Mesendoderm (in vitro differentiated cells): ENCODE measurements at regions not wholly inside any gene's neighbourhood (a gene's known extent, or its start where the extent isn't known, plus 50 kb on each side); places are given as distances from the start of the nearest gene placed in this dataset.

Source experiments
- DNase-seq: peaks from one replicate; pipeline ENCODE4 v3.0.0; 2013
- H2AK5ac ChIP-seq: 2 replicates; pipeline ENCODE4 v1.6.1; 2013; ENCODE audit warnings: low read length, inconsistent platforms
- H2BK120ac ChIP-seq: 2 replicates; pipeline ENCODE4 v1.6.1; 2013; ENCODE audit warnings: low read depth, mild to moderate bottlenecking, low read length, moderate library complexity, mixed read lengths
- H2BK15ac ChIP-seq: replicated peaks from 2 replicates; pipeline ENCODE4 v1.6.1; 2013; ENCODE audit warnings: low read depth, mild to moderate bottlenecking, moderate library complexity
- H2BK5ac ChIP-seq: 2 replicates; pipeline ENCODE4 v1.6.1; 2013; ENCODE audit warnings: low read length, inconsistent platforms
- H3K18ac ChIP-seq: 2 replicates; pipeline ENCODE4 v1.6.1; 2013; ENCODE audit warnings: mild to moderate bottlenecking, low read length, mixed read lengths
- H3K23ac ChIP-seq: one replicate; pipeline ENCODE4 v1.6.1; 2013; ENCODE audit warnings: low read length
- H3K27ac ChIP-seq: 2 replicates; pipeline ENCODE4 v1.5.1; 2013; ENCODE audit warnings: low read depth, mild to moderate bottlenecking, inconsistent platforms, low read length, moderate library complexity
- H3K27me3 ChIP-seq: 2 replicates; pipeline ENCODE4 v1.6.1; 2013; ENCODE audit warnings: low read length, control low read depth, mild to moderate bottlenecking, inconsistent platforms; ENCODE audit not compliant: insufficient read depth, poor library complexity
- H3K36me3 ChIP-seq: 2 replicates; pipeline ENCODE4 v1.6.1; 2013; ENCODE audit warnings: low read length, inconsistent platforms; ENCODE audit not compliant: control insufficient read depth, insufficient read depth
- H3K4ac ChIP-seq: one replicate; pipeline ENCODE4 v1.6.1; 2013; ENCODE audit warnings: low read depth, mild to moderate bottlenecking, low read length, moderate library complexity
- H3K4me1 ChIP-seq: 2 replicates; pipeline ENCODE4 v1.6.1; 2013; ENCODE audit warnings: low read depth, low read length, inconsistent platforms; ENCODE audit not compliant: control insufficient read depth
- H3K4me2 ChIP-seq: 2 replicates; pipeline ENCODE4 v1.6.1; 2013; ENCODE audit warnings: low read length
- H3K4me3 ChIP-seq: 2 replicates; pipeline ENCODE4 v1.5.1; 2013; ENCODE audit warnings: mild to moderate bottlenecking, low read length
- H3K56ac ChIP-seq: one replicate; pipeline ENCODE4 v1.6.1; 2013; ENCODE audit warnings: low read length
- H3K79me1 ChIP-seq: 2 replicates; pipeline ENCODE4 v1.6.1; 2013; ENCODE audit warnings: low read length, inconsistent platforms
- H3K79me2 ChIP-seq: 2 replicates; pipeline ENCODE4 v1.6.1; 2013; ENCODE audit warnings: mild to moderate bottlenecking, low read length; ENCODE audit not compliant: control insufficient read depth, insufficient read depth
- H3K9ac ChIP-seq: 2 replicates; pipeline ENCODE4 v1.6.1; 2013; ENCODE audit warnings: low read length, inconsistent platforms
- H4K5ac ChIP-seq: one replicate; pipeline ENCODE4 v1.6.1; 2013; ENCODE audit warnings: low read length
- H4K8ac ChIP-seq: one replicate; pipeline ENCODE4 v1.6.1; 2013; ENCODE audit warnings: low read depth, mild to moderate bottlenecking, control low read depth, low read length, moderate library complexity
- WGBS: extraction: QIAGEN DNeasy Blood & Tissue Kit; methylation state at CpG from one replicate; pipeline ENCODE4 v1.1.7; 2013; ENCODE audit warnings: low lambda C conversion rate, missing lambda C conversion rate; ENCODE audit not compliant: insufficient coverage; ENCODE audit errors: extremely low coverage; 5-methylcytosine and 5-hydroxymethylcytosine counted together

GRCh38 chr2:44825702-44826101, 115.8 kb upstream of the SIX3 start:
- H3K36me3 ChIP-seq = no peaks in the 10 kb centered on the region
- H3K27ac ChIP-seq = no peak overlapping the region
- no peak overlapping the region for H3K4ac ChIP-seq
- peaks cover 2% of the 10 kb centered on the region for H3K4me1 ChIP-seq
- H3K27me3 ChIP-seq = no peaks in the 10 kb centered on the region
- no peak overlapping the region for H3K18ac ChIP-seq
- no peak overlapping the region for H4K8ac ChIP-seq
- H2BK5ac ChIP-seq = no peak overlapping the region
- no peak overlapping the region for H2BK15ac ChIP-seq
- H2BK120ac ChIP-seq = no peak overlapping the region
- no peak for DNase-seq
- H3K79me1 ChIP-seq = no peaks in the 10 kb centered on the region
- H2AK5ac ChIP-seq = no peak overlapping the region
- H3K4me3 ChIP-seq = no peak overlapping the region
- H3K9ac ChIP-seq = no peak overlapping the region
- no peak overlapping the region for H3K4me2 ChIP-seq
- no peak overlapping the region for H4K5ac ChIP-seq
- no peaks in the 10 kb centered on the region for H3K79me2 ChIP-seq
- H3K56ac ChIP-seq = no peak overlapping the region
- no CpG with 5 or more reads among the region's 5 CpGs for WGBS
- H3K23ac ChIP-seq = no peak overlapping the region

- WGBS = no CpG with 5 or more reads among the region's 3 CpGs
- H3K4me3 ChIP-seq = no peak overlapping the region
Observed at GRCh38 chr2:44826601-44827000, 114.9 kb upstream of the SIX3 start.

GRCh38 chr2:44829771-44830170, 111.7 kb upstream of the SIX3 start:
- peaks cover 2% of the 10 kb centered on the region for H3K4me1 ChIP-seq
- H4K8ac ChIP-seq = no peak overlapping the region
- H3K27me3 ChIP-seq = no peaks in the 10 kb centered on the region
- no peak overlapping the region for H3K4ac ChIP-seq
- no peak overlapping the region for H2BK5ac ChIP-seq
- H3K27ac ChIP-seq = no peak overlapping the region
- no peak overlapping the region for H3K4me2 ChIP-seq
- no peak overlapping the region for H3K4me3 ChIP-seq
- DNase-seq = no peak
- no peak overlapping the region for H3K18ac ChIP-seq
- H2BK120ac ChIP-seq = no peak overlapping the region
- H3K56ac ChIP-seq = no peak overlapping the region
- H3K79me2 ChIP-seq = no peaks in the 10 kb centered on the region
- H4K5ac ChIP-seq = no peak overlapping the region
- no peak overlapping the region for H3K9ac ChIP-seq
- H2BK15ac ChIP-seq = no peak overlapping the region
- H3K23ac ChIP-seq = no peak overlapping the region
- H3K36me3 ChIP-seq = no peaks in the 10 kb centered on the region
- no peak overlapping the region for H2AK5ac ChIP-seq
- H3K79me1 ChIP-seq = no peaks in the 10 kb centered on the region
- no CpG with 5 or more reads among the region's 7 CpGs for WGBS

More at GRCh38 chr2:44826601-44827000, 114.9 kb upstream of the SIX3 start:
- no peaks in the 10 kb centered on the region for H3K79me1 ChIP-seq
- no peaks in the 10 kb centered on the region for H3K27me3 ChIP-seq
- H2AK5ac ChIP-seq = no peak overlapping the region
- no peak overlapping the region for H2BK15ac ChIP-seq
- peaks cover 2% of the 10 kb centered on the region for H3K4me1 ChIP-seq
- no peaks in the 10 kb centered on the region for H3K79me2 ChIP-seq
- no peak overlapping the region for H3K27ac ChIP-seq
- H2BK5ac ChIP-seq = no peak overlapping the region
- H3K4ac ChIP-seq = no peak overlapping the region
- H3K23ac ChIP-seq = no peak overlapping the region
- H3K18ac ChIP-seq = no peak overlapping the region
- DNase-seq = no peak
- no peak overlapping the region for H4K8ac ChIP-seq
- H2BK120ac ChIP-seq = no peak overlapping the region
- H4K5ac ChIP-seq = no peak overlapping the region
- H3K4me2 ChIP-seq = no peak overlapping the region
- no peak overlapping the region for H3K56ac ChIP-seq
- H3K9ac ChIP-seq = no peak overlapping the region
- no peaks in the 10 kb centered on the region for H3K36me3 ChIP-seq

GRCh38 chr2:44833171-44834069, 108.1 kb upstream of the SIX3 start:
- no peak overlapping the region for H3K23ac ChIP-seq
- H2BK15ac ChIP-seq = no peak overlapping the region
- no peak for DNase-seq
- 100% methylated on average over 3 of the region's 6 CpGs for WGBS
- H4K5ac ChIP-seq = no peak overlapping the region
- no peak overlapping the region for H2BK5ac ChIP-seq
- no peaks in the 10 kb centered on the region for H3K79me2 ChIP-seq
- H3K4ac ChIP-seq = no peak overlapping the region
- H3K4me1 ChIP-seq = no peaks in the 10 kb centered on the region
- H3K18ac ChIP-seq = no peak overlapping the region
- no peak overlapping the region for H3K9ac ChIP-seq
- no peaks in the 10 kb centered on the region for H3K36me3 ChIP-seq
- no peak overlapping the region for H3K4me3 ChIP-seq
- H3K27me3 ChIP-seq = no peaks in the 10 kb centered on the region
- no peak overlapping the region for H3K4me2 ChIP-seq
- no peak overlapping the region for H2AK5ac ChIP-seq
- H2BK120ac ChIP-seq = no peak overlapping the region
- no peak overlapping the region for H3K27ac ChIP-seq
- H3K79me1 ChIP-seq = no peaks in the 10 kb centered on the region
- no peak overlapping the region for H3K56ac ChIP-seq
- no peak overlapping the region for H4K8ac ChIP-seq

GRCh38 chr2:44834656-44835055, 106.8 kb upstream of the SIX3 start:
- Histone ChIP-seq H3K56ac (no peak overlapping the region), H3K4me1 (no peaks in the 10 kb centered on the region), H4K5ac (no peak overlapping the region), H3K27ac (no peak overlapping the region), H2BK120ac (no peak overlapping the region), H4K8ac (no peak overlapping the region), H3K4ac (no peak overlapping the region), H3K79me1 (no peaks in the 10 kb centered on the region), H3K23ac (no peak overlapping the region), H3K4me2 (no peak overlapping the region), H3K9ac (no peak overlapping the region), H2BK15ac (no peak overlapping the region), H2AK5ac (no peak overlapping the region), H3K4me3 (no peak overlapping the region), H3K27me3 (no peaks in the 10 kb centered on the region), H3K79me2 (no peaks in the 10 kb centered on the region), H3K18ac (no peak overlapping the region), H2BK5ac (no peak overlapping the region), H3K36me3 (no peaks in the 10 kb centered on the region)
- no CpG with 5 or more reads among the region's 1 CpG for WGBS
- no peak for DNase-seq

- no peak for DNase-seq
- Histone ChIP-seq H2BK120ac (no peak overlapping the region), H3K27ac (no peak overlapping the region), H2BK5ac (no peak overlapping the region), H3K18ac (no peak overlapping the region), H2AK5ac (no peak overlapping the region), H3K4me3 (no peak overlapping the region), H3K79me2 (no peaks in the 10 kb centered on the region), H4K8ac (no peak overlapping the region), H3K4me1 (no peaks in the 10 kb centered on the region), H3K79me1 (no peaks in the 10 kb centered on the region), H2BK15ac (no peak overlapping the region), H3K36me3 (no peaks in the 10 kb centered on the region), H3K9ac (no peak overlapping the region), H3K27me3 (no peaks in the 10 kb centered on the region), H3K4me2 (no peak overlapping the region), H4K5ac (no peak overlapping the region), H3K4ac (no peak overlapping the region), H3K23ac (no peak overlapping the region), H3K56ac (no peak overlapping the region)
- WGBS = no CpG with 5 or more reads among the region's 8 CpGs
Observed at GRCh38 chr2:44836174-44836573, 105.3 kb upstream of the SIX3 start.
